H1 (cell line): ENCODE measurements at regions not wholly inside any gene's neighbourhood (a gene's known extent, or its start where the extent isn't known, plus 50 kb on each side); places are given as distances from the start of the nearest gene placed in this dataset.

Experiments
- CTCF ChIA-PET: fragments of 300-600 bp; sonication (Branson Sonifier 250); formaldehyde crosslinking; loops from one replicate; lab custom pipeline; 2021; ENCODE audit not compliant: partially characterized antibody; lab: Charles Lee
- POLR2A ChIA-PET: fragments of 300-600 bp; sonication (Branson Sonifier 250); formaldehyde crosslinking; loops from one replicate; lab custom pipeline; 2021; ENCODE audit warnings: inconsistent platforms; ENCODE audit not compliant: partially characterized antibody; lab: Charles Lee
- DNase-seq, 2 experiments: peaks; one replicate each; pipeline versions ENCODE4 v3.0.0 to v3.0.0-alpha.2; 2010 to 2022; ENCODE audit warnings: low spot score in 2 of 2, low read depth in 1 of 2, mixed read lengths in 1 of 2
- FAIRE-seq: peaks from 2 replicates; lab custom pipeline; 2011; peaks lifted over from hg19 to GRCh38; lab: Jason Lieb, UNC
- H2AFZ ChIP-seq: 2 replicates; pipeline ENCODE4 v1.8.1; 2012; ENCODE audit warnings: low read length, inconsistent platforms
- H2AK5ac ChIP-seq: 2 replicates; pipeline ENCODE4 v1.6.1; 2013; ENCODE audit warnings: low read depth, low read length
- H2BK120ac ChIP-seq: replicated peaks from 2 replicates; pipeline ENCODE3; 2013; ENCODE audit warnings: low read depth, low read length, inconsistent platforms
- H2BK12ac ChIP-seq: 2 replicates; pipeline ENCODE4 v1.6.1; 2013; ENCODE audit warnings: low read depth, low read length
- H2BK15ac ChIP-seq: 2 replicates; pipeline ENCODE4 v1.6.1; 2013; ENCODE audit warnings: low read length
- H2BK20ac ChIP-seq: 2 replicates; pipeline ENCODE4 v1.6.1; 2013; ENCODE audit warnings: low read length
- H2BK5ac ChIP-seq: 2 replicates; pipeline ENCODE4 v1.6.1; 2013; ENCODE audit warnings: low read depth, low read length
- H3K14ac ChIP-seq: 2 replicates; pipeline ENCODE4 v1.6.1; 2013; ENCODE audit warnings: inconsistent platforms; ENCODE audit not compliant: insufficient read length
- H3K18ac ChIP-seq: 2 replicates; pipeline ENCODE4 v1.6.1; 2013; ENCODE audit warnings: low read length; ENCODE audit errors: extremely low read depth
- H3K23ac ChIP-seq: 2 replicates; pipeline ENCODE4 v1.6.1; 2013; ENCODE audit warnings: inconsistent platforms; ENCODE audit not compliant: insufficient read length
- H3K23me2 ChIP-seq: 2 replicates; pipeline ENCODE4 v1.6.1; 2013; ENCODE audit warnings: low read depth, low read length
- H3K27ac ChIP-seq: 2 replicates; pipeline ENCODE4 v1.6.1; 2011; ENCODE audit warnings: low read depth, low read length, inconsistent platforms
- H3K27me3 ChIP-seq, 4 experiments: replicated peaks in 1 of 4; 1 replicate in 1 of 4; 2 replicates in 3 of 4; pipeline versions ENCODE4 v1.6.1 to v1.8.1; 2011 to 2013; ENCODE audit warnings: low read length in 3 of 4, mild to moderate bottlenecking in 3 of 4, inconsistent platforms in 2 of 4, mixed read lengths in 2 of 4, moderate library complexity in 1 of 4; ENCODE audit not compliant: control insufficient read depth in 3 of 4, insufficient read depth in 3 of 4; ENCODE audit errors: extremely low read depth in 1 of 4
- H3K36me3 ChIP-seq, 4 experiments: 2 replicates each; pipeline versions ENCODE4 v1.6.1 to v1.8.1; 2011 to 2013; ENCODE audit warnings: mild to moderate bottlenecking in 4 of 4, low read length in 3 of 4, moderate library complexity in 2 of 4, control low read depth in 1 of 4, inconsistent platforms in 1 of 4; ENCODE audit not compliant: insufficient read depth in 4 of 4, control insufficient read depth in 2 of 4
- H3K4ac ChIP-seq: replicated peaks from 2 replicates; pipeline ENCODE3; 2013; ENCODE audit warnings: low read length, low read depth, mixed read lengths, inconsistent platforms; ENCODE audit not compliant: insufficient read length
- H3K4me1 ChIP-seq, 4 experiments: replicated peaks in 1 of 4; 1 replicate in 1 of 4; 2 replicates in 3 of 4; pipeline versions ENCODE4 v1.6.1 to v1.8.1; 2011 to 2013; ENCODE audit warnings: low read length in 3 of 4, inconsistent platforms in 2 of 4, mixed read lengths in 1 of 4; ENCODE audit not compliant: insufficient read depth in 4 of 4, control insufficient read depth in 3 of 4
- H3K4me2 ChIP-seq, 2 experiments: 2 replicates each; pipeline versions ENCODE4 v1.6.1 to v1.8.1; 2011 to 2013; ENCODE audit warnings: low read depth in 2 of 2, low read length in 2 of 2, control low read depth in 1 of 2, inconsistent platforms in 1 of 2, mild to moderate bottlenecking in 1 of 2; ENCODE audit not compliant: insufficient read depth in 1 of 2
- H3K4me3 ChIP-seq, 4 experiments: fragments of 200-600, 300-600 bp in 1 of 4; sonication (generic), shearing (Covaris generic), sonication (Bioruptor Twin) in 1 of 4; 2 replicates each; pipeline versions ENCODE4 v1.5.1 to v1.8.1; 2011 to 2016; ENCODE audit warnings: low read length in 4 of 4, low read depth in 3 of 4, control low read depth in 2 of 4, inconsistent platforms in 2 of 4, mild to moderate bottlenecking in 2 of 4, mixed read lengths in 1 of 4, moderate library complexity in 1 of 4; ENCODE audit not compliant: insufficient read depth in 2 of 4; ENCODE audit errors: extremely low read depth in 1 of 4
- H3K56ac ChIP-seq: replicated peaks from 2 replicates; pipeline ENCODE3; 2013; ENCODE audit warnings: low read depth, mild to moderate bottlenecking, mixed read lengths, low read length, inconsistent platforms; ENCODE audit not compliant: insufficient read length
- H3K79me1 ChIP-seq: 2 replicates; pipeline ENCODE4 v1.6.1; 2013; ENCODE audit warnings: low read depth, low read length, control low read depth
- H3K79me2 ChIP-seq, 2 experiments: 2 replicates each; pipeline versions ENCODE4 v1.6.1 to v1.8.1; 2012 to 2013; ENCODE audit warnings: low read length in 2 of 2, mild to moderate bottlenecking in 2 of 2, inconsistent platforms in 1 of 2; ENCODE audit not compliant: insufficient read depth in 2 of 2, control insufficient read depth in 1 of 2
- H3K9ac ChIP-seq, 4 experiments: replicated peaks in 1 of 4; 1 replicate in 1 of 4; 2 replicates in 3 of 4; pipeline versions ENCODE4 v1.6.1 to v1.8.1; 2011 to 2013; ENCODE audit warnings: low read depth in 3 of 4, low read length in 3 of 4, control low read depth in 2 of 4, mild to moderate bottlenecking in 2 of 4, moderate library complexity in 2 of 4, inconsistent platforms in 1 of 4; ENCODE audit errors: extremely low read depth in 1 of 4
- H3K9me3 ChIP-seq, 2 experiments: 2 replicates each; pipeline versions ENCODE4 v1.6.1 to v1.8.1; 2012 to 2013; ENCODE audit warnings: mild to moderate bottlenecking in 2 of 2, moderate library complexity in 2 of 2, control low read depth in 1 of 2, inconsistent platforms in 1 of 2, low read depth in 1 of 2, low read length in 1 of 2, mixed read lengths in 1 of 2; ENCODE audit not compliant: insufficient read depth in 2 of 2
- H4K20me1 ChIP-seq, 2 experiments: replicated peaks in 1 of 2; 2 replicates each; pipeline versions ENCODE3 to v1.8.1; 2011 to 2013; ENCODE audit warnings: inconsistent platforms in 2 of 2, low read length in 2 of 2, mild to moderate bottlenecking in 1 of 2; ENCODE audit not compliant: insufficient read depth in 2 of 2, control insufficient read depth in 1 of 2
- H4K5ac ChIP-seq: 2 replicates; pipeline ENCODE4 v1.6.1; 2013; ENCODE audit warnings: low read length, low read depth, mixed read lengths, inconsistent platforms; ENCODE audit not compliant: insufficient read length
- H4K8ac ChIP-seq: 2 replicates; pipeline ENCODE4 v1.8.0; 2013; ENCODE audit warnings: mild to moderate bottlenecking, moderate library complexity, low read length, inconsistent platforms; ENCODE audit not compliant: insufficient read depth; ENCODE audit errors: extremely low read depth
- H4K91ac ChIP-seq: replicated peaks from 2 replicates; pipeline ENCODE3; 2013; ENCODE audit warnings: low read length, mixed read lengths, inconsistent platforms; ENCODE audit not compliant: insufficient read length
- WGBS, 2 experiments: shearing (Covaris generic) in 1 of 2; methylation state at CpG; one replicate each; pipeline versions ENCODE4 v1.1.6 to v1.1.7; 2013 to 2015; ENCODE audit warnings: low lambda C conversion rate in 2 of 2, mixed read lengths in 2 of 2, inconsistent platforms in 1 of 2, low coverage in 1 of 2, missing lambda C conversion rate in 1 of 2; ENCODE audit not compliant: insufficient replicate concordance in 2 of 2, insufficient coverage in 1 of 2, insufficient read length in 1 of 2; ENCODE audit errors: extremely low coverage in 1 of 2, missing lambda C conversion rate in 1 of 2; 5-methylcytosine and 5-hydroxymethylcytosine counted together
- TF ChIP-seq, protein P1 (sequence below): IDR thresholded peaks from 2 replicates; pipeline ENCODE4 v1.6.1; 2012; ENCODE audit warnings: inconsistent platforms

DNA sequence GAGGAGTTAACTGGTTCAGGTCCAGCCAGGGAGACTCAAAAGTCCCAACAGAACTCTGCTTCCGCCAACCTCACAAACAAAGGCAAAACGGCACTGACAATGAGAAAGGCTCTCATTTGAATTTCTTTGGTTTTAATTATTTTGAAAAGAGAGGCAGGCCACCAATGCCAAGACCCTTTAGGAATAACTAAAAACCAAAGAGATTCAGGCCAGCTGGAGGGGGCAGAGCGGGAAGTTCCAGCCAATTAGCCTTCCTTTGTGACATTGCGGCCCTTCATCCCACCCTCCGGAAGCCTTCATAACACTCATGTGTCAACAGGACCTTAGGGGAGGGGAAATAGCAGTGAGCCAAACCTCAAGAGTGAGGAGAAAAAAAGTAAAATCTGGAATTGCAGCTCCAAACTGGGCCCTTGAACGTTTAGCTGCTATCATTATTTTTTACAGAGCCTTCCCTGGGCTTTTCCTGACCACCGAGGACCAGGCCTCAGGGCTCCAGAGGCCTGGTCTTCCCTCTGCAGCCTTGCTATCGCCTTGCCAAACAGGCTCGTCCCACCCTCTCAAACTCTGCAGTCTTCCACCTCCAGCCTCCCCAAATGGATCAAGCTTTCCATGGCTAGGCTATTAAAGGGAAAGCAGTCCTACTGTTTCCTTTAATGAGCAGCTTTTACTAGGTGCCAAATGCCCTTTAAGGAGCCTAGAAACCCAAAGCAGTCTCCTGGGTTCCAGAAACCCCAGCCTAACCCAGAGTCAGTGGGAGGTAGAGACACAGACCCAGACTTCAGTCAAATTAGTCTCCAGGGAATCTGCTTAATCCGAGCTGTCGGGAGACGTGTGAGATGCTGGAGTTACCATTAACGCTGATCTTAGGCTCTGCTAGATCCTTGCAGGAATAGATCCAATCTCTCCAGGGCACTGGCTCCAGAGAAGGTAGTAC lies 114.2 kb downstream of the CCDC34 start:
- Histone ChIP-seq H3K9me3 (peaks cover 0 to 4% of the 10 kb centered on the region in 2 experiments; a peak in 1 of 4 replicates), H3K23ac (no peak overlapping the region), H3K56ac (no peak overlapping the region), H4K91ac (peak overlapping the region; percentile 19), H3K27me3 (no peaks in the 10 kb centered on the region), H3K4me1 (peaks cover 0 to 11% (median 6%) of the 10 kb centered on the region in 4 experiments; a peak in 3 of 7 replicates), H3K23me2 (no peaks in the 10 kb centered on the region), H2BK15ac (no peak overlapping the region), H3K79me1 (no peaks in the 10 kb centered on the region), H3K79me2 (no peaks in the 10 kb centered on the region), H4K20me1 (no peaks in the 10 kb centered on the region), H3K9ac (no peak overlapping the region), H2BK12ac (peak overlapping the region; percentile 1; the same call in 1 of the 2 replicates), H3K4me3 (no peak overlapping the region), H2BK5ac (peak overlapping the region; percentile 57; the same call in 1 of the 2 replicates), H2AK5ac (no peak overlapping the region), H2AFZ (peak overlapping the region; percentile 60; the same call in 1 of the 2 replicates), H3K27ac (no peak overlapping the region), H4K5ac (no peak overlapping the region), H3K36me3 (no peaks in the 10 kb centered on the region), H3K14ac (no peak overlapping the region), H3K4ac (peak overlapping the region; percentile 24), H3K18ac (0 out of 2 replicates have a peak overlapping the region, but pooled peaks have one; percentile 10), H2BK20ac (peak overlapping the region; percentile 2; the same call in 1 of the 2 replicates), H3K4me2 (peak overlapping the region in 1 of 2 experiments; percentile 23; a peak in 1 of 4 replicates), H2BK120ac (peak overlapping the region; percentile 58), H4K8ac (no peak overlapping the region)
- no peak for FAIRE-seq
- CTCF ChIA-PET = interaction anchor here (1.0 kb wide), 1 partner anchor 37 kb away, joined by 3 read pairs; no protein-coding TSS in a partner anchor
- no peak for DNase-seq
- 73% methylated on average over 13 of the region's 13 CpGs; no CpG with 5 or more reads in 1 of the 2 experiments for WGBS, 2 experiments
- POLR2A ChIA-PET = interaction anchor here (1.2 kb wide), 1 partner anchor 29 kb away, joined by 4 read pairs; no protein-coding TSS in a partner anchor
- TF ChIP-seq, protein P1, sequence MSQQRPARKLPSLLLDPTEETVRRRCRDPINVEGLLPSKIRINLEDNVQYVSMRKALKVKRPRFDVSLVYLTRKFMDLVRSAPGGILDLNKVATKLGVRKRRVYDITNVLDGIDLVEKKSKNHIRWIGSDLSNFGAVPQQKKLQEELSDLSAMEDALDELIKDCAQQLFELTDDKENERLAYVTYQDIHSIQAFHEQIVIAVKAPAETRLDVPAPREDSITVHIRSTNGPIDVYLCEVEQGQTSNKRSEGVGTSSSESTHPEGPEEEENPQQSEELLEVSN = peak; percentile 73; the same call in 1 of the 2 replicates
